AG10803 (cell line): ENCODE measurements at regions not wholly inside any gene's neighbourhood (a gene's known extent, or its start where the extent isn't known, plus 50 kb on each side); places are given as distances from the start of the nearest gene placed in this dataset.

Experiments used
- DNase-seq: peaks from one replicate; pipeline ENCODE4 v3.0.0; 2010; ENCODE audit warnings: low read depth
- H3K4me3 ChIP-seq: 2 replicates; pipeline ENCODE4 v1.5.1; 2011; ENCODE audit warnings: mild to moderate bottlenecking, low read length, control low read depth
- CTCF ChIP-seq: conservative IDR thresholded peaks from 2 replicates; pipeline ENCODE4 v1.5.1; 2011; ENCODE audit warnings: mild to moderate bottlenecking, low read length, control low read depth, inconsistent platforms

- DNase-seq, result no peak
- H3K4me3 ChIP-seq, result no peak overlapping the region
- no peak for TF ChIP-seq CTCF
Measured at GRCh38 chr17:79454826-79455225, 156.0 kb downstream of the RBFOX3 start.

DNA sequence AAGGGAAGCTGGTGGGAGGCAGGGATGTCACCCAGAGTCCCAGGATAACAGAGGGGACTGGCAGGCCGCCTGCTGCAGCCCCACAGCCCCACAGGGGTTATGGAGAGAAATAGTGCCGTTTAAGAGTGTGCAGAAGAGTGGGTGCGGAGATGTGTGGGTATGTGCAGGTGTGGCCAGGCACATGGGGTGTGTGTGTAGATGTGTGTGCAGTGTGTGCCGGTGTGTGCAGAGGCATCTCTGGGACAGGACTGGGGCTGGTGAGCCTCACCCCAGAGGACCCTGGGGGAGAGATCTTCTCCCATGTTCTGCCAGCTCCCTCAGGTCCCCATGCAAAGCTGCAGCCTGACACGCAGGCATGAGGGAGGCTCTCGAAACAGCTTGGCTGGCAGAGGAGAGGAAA is 157.4 kb downstream of the RBFOX3 start:
- TF ChIP-seq CTCF, result no peak
- DNase-seq, result no peak
- no peak overlapping the region for H3K4me3 ChIP-seq

DNA sequence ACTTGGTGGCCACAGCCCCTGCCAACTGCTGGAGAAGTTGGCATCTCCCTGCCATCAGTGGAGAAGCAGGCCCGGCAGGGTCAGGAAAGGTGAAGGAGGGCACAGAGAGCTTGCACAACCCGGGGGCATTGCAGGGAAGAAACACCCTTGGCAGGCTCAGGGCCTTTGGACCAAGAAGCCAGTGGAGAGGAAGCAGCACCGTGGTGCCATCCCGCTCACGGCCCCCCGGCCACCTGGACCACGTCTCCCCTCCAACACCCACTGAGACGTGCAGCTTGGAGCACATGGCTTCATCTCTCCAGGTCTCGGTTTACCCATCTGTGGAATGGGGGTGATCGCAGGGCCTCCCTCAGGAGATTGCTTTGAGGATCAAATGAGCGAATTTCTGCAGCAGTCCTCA is 158.1 kb downstream of the RBFOX3 start:
- no peak for DNase-seq
- TF ChIP-seq CTCF, result no peak
- H3K4me3 ChIP-seq, result no peak overlapping the region

DNA sequence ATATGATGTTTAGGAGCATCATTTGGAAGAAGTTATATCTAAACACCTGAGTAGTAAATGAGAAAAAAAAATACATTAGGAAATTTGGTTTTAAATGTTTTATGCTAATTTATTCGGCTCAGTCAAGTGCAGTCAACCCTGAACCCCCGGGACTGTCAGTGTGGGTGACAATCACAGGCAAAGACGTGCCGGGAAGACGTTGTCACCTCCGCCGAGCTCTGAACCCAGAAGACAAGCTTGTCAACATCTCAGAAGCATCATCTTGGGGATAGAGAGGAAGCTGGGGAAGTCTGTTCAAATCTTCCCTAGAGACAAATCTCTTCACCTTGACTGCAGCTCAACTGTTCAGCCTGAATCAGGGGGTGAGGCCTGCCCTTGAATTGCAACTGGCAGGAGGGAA is 159.7 kb downstream of the RBFOX3 start:
- no peak for TF ChIP-seq CTCF
- H3K4me3 ChIP-seq, result no peak overlapping the region
- no peak for DNase-seq

DNA sequence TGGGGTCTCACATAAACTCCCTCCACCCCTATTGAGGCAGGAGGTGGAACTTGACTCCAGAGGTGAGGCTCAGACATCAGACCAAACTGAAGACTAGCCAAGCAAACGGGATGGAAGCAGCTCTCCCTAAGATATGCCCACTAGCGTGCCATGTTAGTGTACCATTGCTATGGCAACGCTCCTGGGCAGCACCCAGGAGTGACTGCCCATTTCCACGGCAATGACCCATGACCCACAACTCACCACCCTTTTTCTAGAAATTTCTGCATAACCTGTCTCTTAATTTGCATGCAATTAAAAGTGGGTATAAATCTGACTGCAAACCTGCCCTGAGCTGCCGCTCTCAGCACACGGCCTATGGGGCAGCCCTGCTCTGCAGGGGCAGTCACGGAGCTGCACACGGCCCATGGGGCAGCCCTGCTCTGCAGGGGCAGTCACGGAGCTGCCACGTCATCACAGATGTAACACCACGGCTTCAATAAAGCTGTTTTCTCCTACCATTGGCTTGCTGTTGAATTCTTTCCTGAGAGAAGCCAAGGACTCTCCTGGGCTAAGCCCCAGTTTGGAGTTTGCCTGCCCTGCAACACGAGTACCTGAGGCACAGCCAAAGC is 164.3 kb downstream of the RBFOX3 start:
- H3K4me3 ChIP-seq, result no peak overlapping the region
- no peak for DNase-seq
- no peak for TF ChIP-seq CTCF

- no peak for DNase-seq
- no peak for TF ChIP-seq CTCF
- H3K4me3 ChIP-seq, result no peak overlapping the region
Measured at GRCh38 chr17:79444198-79444597, 166.7 kb downstream of the RBFOX3 start.

- no peak for DNase-seq
- H3K4me3 ChIP-seq, result no peak overlapping the region
- no peak for TF ChIP-seq CTCF
Measured at GRCh38 chr17:79443026-79443425, 167.8 kb downstream of the RBFOX3 start.
